Testis (tissue), 2 donors: ENCODE measurements at regions not wholly inside any gene's neighbourhood (a gene's known extent, or its start where the extent isn't known, plus 50 kb on each side); places are given as distances from the start of the nearest gene placed in this dataset.

Source experiments
- DNase-seq: peaks from one replicate; pipeline ENCODE4 v3.0.0-alpha.2; 2019
- H3K27ac ChIP-seq, 2 donors: fragments of 200-600 bp; sonication (generic); one replicate each; pipeline ENCODE4 v1.5.1; 2019
- H3K27me3 ChIP-seq: fragments of 200-600 bp; sonication (generic); one replicate; pipeline ENCODE4 v1.5.1; 2019
- H3K36me3 ChIP-seq: fragments of 200-600 bp; sonication (generic); one replicate; pipeline ENCODE4 v1.5.1; 2017; ENCODE audit warnings: low read depth; ENCODE audit errors: missing control alignments
- H3K4me1 ChIP-seq: fragments of 200-600 bp; sonication (generic); one replicate; pipeline ENCODE4 v1.5.1; 2019
- H3K4me3 ChIP-seq, 2 donors: fragments of 200-600 bp; sonication (generic); one replicate each; pipeline ENCODE4 v1.5.1; 2017 to 2019
- H3K9me3 ChIP-seq: fragments of 200-600 bp; sonication (generic); one replicate; pipeline ENCODE4 v1.5.1; 2017
- CTCF ChIP-seq, 3 experiments: fragments of 450-650 bp in 2 of 3; fragments of 200-600 bp in 1 of 3; sonication (generic) in 1 of 3; IDR thresholded peaks; one replicate each; pipeline ENCODE4 v1.5.1; 2016 to 2019; ENCODE audit warnings: antibody characterized with exemption in 3 of 3, mild to moderate bottlenecking in 2 of 3, moderate library complexity in 1 of 3
- POLR2A ChIP-seq: fragments of 450-650 bp; IDR thresholded peaks from one replicate; pipeline ENCODE4 v1.6.1; 2017; ENCODE audit warnings: antibody characterized with exemption, mild to moderate bottlenecking, moderate library complexity
- WGBS, 2 donors: methylation state at CpG; one replicate each; pipeline ENCODE4 v1.1.5; 2018; 5-methylcytosine and 5-hydroxymethylcytosine counted together
- intact Hi-C: fragments of 100-400 bp; cut with DNase I; formaldehyde crosslinking; loops from one replicate; pipeline ENCODE4 v1.15.1; 2023; ENCODE audit warnings: low total_unique reads

- TF ChIP-seq CTCF (IDR thresholded peaks at IDR 0.05) (no peak), POLR2A (no peak)
- H3K27ac ChIP-seq, result no peak overlapping the region
- no peaks in the 10 kb centered on the region for H3K27me3 ChIP-seq
- no peaks in the 10 kb centered on the region for H3K9me3 ChIP-seq
- no peak overlapping the region for H3K4me3 ChIP-seq
- no peaks in the 10 kb centered on the region for H3K4me1 ChIP-seq
- H3K36me3 ChIP-seq, result no peaks in the 10 kb centered on the region
- no peak for DNase-seq
- intact Hi-C loops, result no loop called here
These were observed 72.8 kb upstream of the POU3F3 start for GRCh38 chr2:104781151-104781550.

- Histone ChIP-seq H3K27me3 (no peaks in the 10 kb centered on the region), H3K4me3 (no peak overlapping the region), H3K36me3 (no peaks in the 10 kb centered on the region), H3K4me1 (no peaks in the 10 kb centered on the region), H3K9me3 (no peaks in the 10 kb centered on the region), H3K27ac (no peak overlapping the region)
- DNase-seq, result no peak
- intact Hi-C loops, result no loop called here
- 82 to 94% methylated on average over 3 of the region's 3 CpGs for WGBS, 2 donors
- no peak for TF ChIP-seq CTCF (IDR thresholded peaks at IDR 0.05)
- no peak for TF ChIP-seq POLR2A
These were observed 69.7 kb upstream of the POU3F3 start for GRCh38 chr2:104784264-104784663.

GRCh38 chr2:104786204-104786603, 67.7 kb upstream of the POU3F3 start:
- intact Hi-C loops, result no loop called here
- H3K36me3 ChIP-seq, result no peaks in the 10 kb centered on the region
- H3K27ac ChIP-seq, result no peak overlapping the region
- no peak overlapping the region for H3K4me3 ChIP-seq
- 88 to 89% methylated on average over 8 of the region's 8 CpGs for WGBS, 2 donors
- no peak for DNase-seq
- H3K9me3 ChIP-seq, result no peaks in the 10 kb centered on the region
- H3K27me3 ChIP-seq, result no peaks in the 10 kb centered on the region
- no peak for TF ChIP-seq POLR2A
- no peak for TF ChIP-seq CTCF (IDR thresholded peaks at IDR 0.05)
- no peaks in the 10 kb centered on the region for H3K4me1 ChIP-seq

GRCh38 chr2:104786821-104787220, 67.1 kb upstream of the POU3F3 start:
- Histone ChIP-seq H3K4me3 (no peak overlapping the region), H3K27ac (no peak overlapping the region), H3K27me3 (no peaks in the 10 kb centered on the region), H3K36me3 (no peaks in the 10 kb centered on the region), H3K4me1 (no peaks in the 10 kb centered on the region), H3K9me3 (no peaks in the 10 kb centered on the region)
- 20 to 71% methylated on average over 2 of the region's 2 CpGs for WGBS, 2 donors
- DNase-seq, result no peak
- TF ChIP-seq POLR2A (no peak), CTCF (IDR thresholded peaks at IDR 0.05) (no peak)
- intact Hi-C loops, result no loop called here

- intact Hi-C loops, result no loop called here
These were observed 66.4 kb upstream of the POU3F3 start for GRCh38 chr2:104787298-104788065.

More at GRCh38 chr2:104787298-104788065, 66.4 kb upstream of the POU3F3 start:
- Histone ChIP-seq H3K9me3 (no peaks in the 10 kb centered on the region), H3K4me1 (no peaks in the 10 kb centered on the region), H3K27ac (no peak overlapping the region), H3K36me3 (no peaks in the 10 kb centered on the region), H3K4me3 (no peak overlapping the region), H3K27me3 (no peaks in the 10 kb centered on the region)
- 75 to 85% methylated on average over 8 of the region's 8 CpGs for WGBS, 2 donors
- no peak for DNase-seq
- TF ChIP-seq CTCF (IDR thresholded peaks at IDR 0.05) (no peak), POLR2A (no peak)
